GM23338 (cell line): ENCODE measurements at regions not wholly inside any gene's neighbourhood (a gene's known extent, or its start where the extent isn't known, plus 50 kb on each side); places are given as distances from the start of the nearest gene placed in this dataset.

ENCODE experiments used
- CTCF ChIP-seq, 2 experiments: fragments of 200-600 bp in 1 of 2; sonication (generic) in 1 of 2; conservative IDR thresholded peaks; 2 replicates each; pipeline versions ENCODE4 v1.5.1 to v1.6.1; 2016 to 2017; ENCODE audit warnings: antibody characterized with exemption in 2 of 2, low read depth in 2 of 2, mild to moderate bottlenecking in 2 of 2, moderate library complexity in 1 of 2
- JUNB ChIP-seq: IDR thresholded peaks from one replicate; pipeline ENCODE4 v1.6.1; 2016; ENCODE audit warnings: antibody characterized with exemption; ENCODE audit not compliant: unreplicated experiment
- POLR2AphosphoS5 ChIP-seq: IDR thresholded peaks from 2 replicates; pipeline ENCODE4 v1.6.1; 2016; ENCODE audit warnings: antibody characterized with exemption, low read depth
- REST ChIP-seq: IDR thresholded peaks from one replicate; pipeline ENCODE4 v1.6.1; 2018; ENCODE audit warnings: antibody characterized with exemption; ENCODE audit not compliant: unreplicated experiment

GRCh38 chrX:45815441-45815840 is 614.8 kb upstream of the DIPK2B start:
- TF ChIP-seq JUNB, result no peak
- no peak for TF ChIP-seq REST
- no peak for TF ChIP-seq CTCF (conservative IDR thresholded peaks at IDR 0.05; ENCODE audit: low read depth in 2 of 2)
- no peak for TF ChIP-seq POLR2AphosphoS5
